ENCODE measurements at regions not wholly inside any gene's neighbourhood (a gene's known extent, or its start where the extent isn't known, plus 50 kb on each side); places are given as distances from the start of the nearest gene placed in this dataset.

DNA sequence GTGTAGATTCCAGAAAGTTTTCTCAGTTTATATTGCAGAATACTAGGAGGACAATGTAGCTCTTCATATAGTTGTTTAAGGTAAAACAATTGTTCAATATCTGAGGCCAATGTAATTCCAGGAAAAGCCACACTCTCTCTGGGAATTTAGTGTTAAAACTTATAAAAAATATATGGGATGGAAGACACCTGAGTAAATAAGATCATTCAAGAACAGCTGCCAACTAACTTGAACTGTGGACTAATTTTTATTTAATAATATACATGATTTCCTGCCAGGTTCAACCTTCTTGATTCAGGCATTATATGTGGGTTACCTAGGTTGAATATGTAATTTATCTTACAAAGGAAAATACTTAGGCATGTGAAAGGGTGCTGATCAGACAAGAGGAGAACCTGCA, 841.1 kb upstream of the PRR20A start:
- no peaks in the 10 kb centered on the region for H3K27me3 Mint-ChIP-seq (ENCODE audit: low read depth in 2 of 2)
- H3K27ac Mint-ChIP-seq: no peak overlapping the region
- peaks cover 5 to 6% of the 10 kb centered on the region in 2 donors for H3K9me3 Mint-ChIP-seq
- Histone ChIP-seq H3K4me1 (ENCODE audit: control insufficient read depth, insufficient read depth, low read length) (no peaks in the 10 kb centered on the region), H3K27me3 (ENCODE audit: control insufficient read depth, insufficient read depth, low read length) (no peaks in the 10 kb centered on the region), H3K36me3 (ENCODE audit: control insufficient read depth, insufficient read depth, low read length) (no peaks in the 10 kb centered on the region), H3K4me3 (ENCODE audit: low read length) (no peak overlapping the region), H3K27ac (ENCODE audit: low read length) (no peak overlapping the region), H3K9me3 (ENCODE audit: control insufficient read depth, insufficient read depth, low read length) (peaks cover 8% of the 10 kb centered on the region)
- no peaks in the 10 kb centered on the region for H3K36me3 Mint-ChIP-seq
- TF ChIP-seq, protein P1, sequence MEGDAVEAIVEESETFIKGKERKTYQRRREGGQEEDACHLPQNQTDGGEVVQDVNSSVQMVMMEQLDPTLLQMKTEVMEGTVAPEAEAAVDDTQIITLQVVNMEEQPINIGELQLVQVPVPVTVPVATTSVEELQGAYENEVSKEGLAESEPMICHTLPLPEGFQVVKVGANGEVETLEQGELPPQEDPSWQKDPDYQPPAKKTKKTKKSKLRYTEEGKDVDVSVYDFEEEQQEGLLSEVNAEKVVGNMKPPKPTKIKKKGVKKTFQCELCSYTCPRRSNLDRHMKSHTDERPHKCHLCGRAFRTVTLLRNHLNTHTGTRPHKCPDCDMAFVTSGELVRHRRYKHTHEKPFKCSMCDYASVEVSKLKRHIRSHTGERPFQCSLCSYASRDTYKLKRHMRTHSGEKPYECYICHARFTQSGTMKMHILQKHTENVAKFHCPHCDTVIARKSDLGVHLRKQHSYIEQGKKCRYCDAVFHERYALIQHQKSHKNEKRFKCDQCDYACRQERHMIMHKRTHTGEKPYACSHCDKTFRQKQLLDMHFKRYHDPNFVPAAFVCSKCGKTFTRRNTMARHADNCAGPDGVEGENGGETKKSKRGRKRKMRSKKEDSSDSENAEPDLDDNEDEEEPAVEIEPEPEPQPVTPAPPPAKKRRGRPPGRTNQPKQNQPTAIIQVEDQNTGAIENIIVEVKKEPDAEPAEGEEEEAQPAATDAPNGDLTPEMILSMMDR (IDR thresholded peaks at IDR 0.05): no peak
- no peak overlapping the region for H3K4me3 Mint-ChIP-seq
- DNase-seq: no peak
- H3K4me1 Mint-ChIP-seq: no peaks in the 10 kb centered on the region
- intact Hi-C loops (cut with micrococcal nuclease): no loop called here
- ATAC-seq: no peak

DNA sequence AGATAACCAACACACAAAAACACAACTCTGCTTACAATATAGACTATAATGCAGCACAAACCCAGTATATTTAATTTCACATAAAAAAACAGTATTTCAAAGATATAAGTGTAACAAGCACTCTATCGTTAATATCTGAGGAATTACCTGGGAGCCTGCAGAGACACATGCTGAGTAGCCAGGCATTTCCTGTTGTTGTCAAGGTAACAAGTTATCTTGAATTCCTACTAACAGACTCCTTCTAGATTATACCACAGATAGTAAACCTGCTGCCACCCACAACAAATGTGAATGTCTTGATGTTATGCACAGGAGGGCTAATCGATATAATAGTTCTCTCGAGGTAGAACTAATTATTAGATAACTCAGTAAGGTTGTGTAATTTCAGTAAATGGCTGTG, 826.0 kb upstream of the PRR20A start:
- Histone ChIP-seq H3K27me3 (ENCODE audit: control insufficient read depth, insufficient read depth, low read length) (no peaks in the 10 kb centered on the region), H3K9me3 (ENCODE audit: control insufficient read depth, insufficient read depth, low read length) (no peaks in the 10 kb centered on the region), H3K4me3 (ENCODE audit: low read length) (no peak overlapping the region), H3K36me3 (ENCODE audit: control insufficient read depth, insufficient read depth, low read length) (no peaks in the 10 kb centered on the region), H3K4me1 (ENCODE audit: control insufficient read depth, insufficient read depth, low read length) (no peaks in the 10 kb centered on the region), H3K27ac (ENCODE audit: low read length) (no peak overlapping the region)
- Mint-ChIP-seq H3K36me3 (no peaks in the 10 kb centered on the region), H3K27ac (no peak overlapping the region), H3K4me1 (no peaks in the 10 kb centered on the region), H3K4me3 (no peak overlapping the region), H3K9me3 (peaks cover 9 to 14% of the 10 kb centered on the region in 2 donors), H3K27me3 (ENCODE audit: low read depth in 2 of 2) (no peaks in the 10 kb centered on the region)
- 55% methylated on average over 3 of the region's 3 CpGs for WGBS (ENCODE audit: insufficient coverage)
- intact Hi-C loops (cut with micrococcal nuclease): no loop called here
- TF ChIP-seq, protein P1 (IDR thresholded peaks at IDR 0.05): no peak
- ATAC-seq: no peak
- no peak for DNase-seq

DNA sequence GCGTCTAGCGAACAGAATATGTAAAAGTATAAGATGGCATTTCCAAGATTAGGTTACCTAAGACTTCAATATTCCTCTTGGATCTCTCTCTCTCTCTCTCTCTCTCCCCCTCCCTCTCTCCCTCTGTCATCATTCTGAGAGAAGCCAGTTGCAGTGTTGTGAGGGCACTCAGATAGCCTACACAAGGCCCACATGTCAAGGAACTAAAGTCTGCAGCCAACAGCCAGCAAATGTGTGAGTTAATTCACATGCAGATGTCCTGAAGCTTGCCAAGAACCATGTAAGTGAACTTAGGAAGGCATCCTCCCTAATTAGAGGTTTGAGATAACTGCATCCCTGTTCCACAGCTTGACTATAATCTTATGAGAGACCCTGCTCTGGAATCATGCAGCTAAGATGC, 822.9 kb upstream of the PRR20A start:
- Histone ChIP-seq H3K27me3 (ENCODE audit: control insufficient read depth, insufficient read depth, low read length) (no peaks in the 10 kb centered on the region), H3K36me3 (ENCODE audit: control insufficient read depth, insufficient read depth, low read length) (no peaks in the 10 kb centered on the region), H3K4me1 (ENCODE audit: control insufficient read depth, insufficient read depth, low read length) (no peaks in the 10 kb centered on the region), H3K27ac (ENCODE audit: low read length) (no peak overlapping the region), H3K4me3 (ENCODE audit: low read length) (no peak overlapping the region), H3K9me3 (ENCODE audit: control insufficient read depth, insufficient read depth, low read length) (no peaks in the 10 kb centered on the region)
- 100% methylated on average over 2 of the region's 2 CpGs for WGBS (ENCODE audit: insufficient coverage)
- intact Hi-C loops (cut with micrococcal nuclease): no loop called here
- ATAC-seq (no peak), DNase-seq (no peak)
- Mint-ChIP-seq H3K36me3 (peaks cover 5% of the 10 kb centered on the region), H3K4me1 (no peaks in the 10 kb centered on the region), H3K9me3 (peaks cover 9 to 14% of the 10 kb centered on the region in 2 donors), H3K27ac (no peak overlapping the region), H3K27me3 (ENCODE audit: low read depth in 2 of 2) (no peaks in the 10 kb centered on the region), H3K4me3 (no peak overlapping the region)
- TF ChIP-seq, protein P1 (IDR thresholded peaks at IDR 0.05): no peak

DNA sequence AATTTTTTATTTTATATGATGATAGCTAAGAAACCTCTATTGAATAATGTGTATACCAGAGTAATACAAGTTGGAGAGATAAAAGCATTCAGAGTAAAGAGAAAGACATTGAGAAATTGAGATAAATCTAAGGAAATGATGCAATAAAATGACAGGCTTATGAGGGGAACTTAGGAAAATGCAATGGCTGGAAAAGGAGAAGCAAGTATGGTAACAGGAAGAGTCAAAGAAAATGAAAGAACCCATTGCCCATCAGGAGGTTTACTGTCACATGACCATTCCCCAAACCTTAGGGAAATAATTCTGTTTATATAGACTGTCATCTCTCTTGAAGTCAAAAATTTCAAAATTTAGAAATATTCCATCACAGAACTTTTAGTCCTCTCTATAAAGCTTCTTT, 808.0 kb upstream of the PRR20A start:
- no peaks in the 10 kb centered on the region for H3K27me3 Mint-ChIP-seq (ENCODE audit: low read depth in 2 of 2)
- ATAC-seq: no peak

More for the DNA sequence above, 808.0 kb upstream of the PRR20A start:
- peaks cover 15 to 18% of the 10 kb centered on the region in 2 donors for H3K9me3 Mint-ChIP-seq
- TF ChIP-seq, protein P1 (IDR thresholded peaks at IDR 0.05): no peak
- no peaks in the 10 kb centered on the region for H3K4me1 Mint-ChIP-seq
- H3K27ac ChIP-seq (ENCODE audit: low read length): no peak overlapping the region
- H3K27me3 ChIP-seq (ENCODE audit: control insufficient read depth, insufficient read depth, low read length): no peaks in the 10 kb centered on the region
- intact Hi-C loops (cut with micrococcal nuclease): no loop called here
- no peaks in the 10 kb centered on the region for H3K4me1 ChIP-seq (ENCODE audit: control insufficient read depth, insufficient read depth, low read length)
- H3K36me3 Mint-ChIP-seq: no peaks in the 10 kb centered on the region
- no peak overlapping the region for H3K4me3 ChIP-seq (ENCODE audit: low read length)
- no peaks in the 10 kb centered on the region for H3K36me3 ChIP-seq (ENCODE audit: control insufficient read depth, insufficient read depth, low read length)
- H3K27ac Mint-ChIP-seq: no peak overlapping the region
- DNase-seq: no peak
- no peaks in the 10 kb centered on the region for H3K9me3 ChIP-seq (ENCODE audit: control insufficient read depth, insufficient read depth, low read length)
- no peak overlapping the region for H3K4me3 Mint-ChIP-seq
